Fibroblast of peridontal ligament (primary cell): ENCODE measurements at regions not wholly inside any gene's neighbourhood (a gene's known extent, or its start where the extent isn't known, plus 50 kb on each side); places are given as distances from the start of the nearest gene placed in this dataset.

Experiments
- DNase-seq: peaks from one replicate; pipeline ENCODE4 v3.0.0-alpha.2; 2010; ENCODE audit errors: extremely low read depth

DNA sequence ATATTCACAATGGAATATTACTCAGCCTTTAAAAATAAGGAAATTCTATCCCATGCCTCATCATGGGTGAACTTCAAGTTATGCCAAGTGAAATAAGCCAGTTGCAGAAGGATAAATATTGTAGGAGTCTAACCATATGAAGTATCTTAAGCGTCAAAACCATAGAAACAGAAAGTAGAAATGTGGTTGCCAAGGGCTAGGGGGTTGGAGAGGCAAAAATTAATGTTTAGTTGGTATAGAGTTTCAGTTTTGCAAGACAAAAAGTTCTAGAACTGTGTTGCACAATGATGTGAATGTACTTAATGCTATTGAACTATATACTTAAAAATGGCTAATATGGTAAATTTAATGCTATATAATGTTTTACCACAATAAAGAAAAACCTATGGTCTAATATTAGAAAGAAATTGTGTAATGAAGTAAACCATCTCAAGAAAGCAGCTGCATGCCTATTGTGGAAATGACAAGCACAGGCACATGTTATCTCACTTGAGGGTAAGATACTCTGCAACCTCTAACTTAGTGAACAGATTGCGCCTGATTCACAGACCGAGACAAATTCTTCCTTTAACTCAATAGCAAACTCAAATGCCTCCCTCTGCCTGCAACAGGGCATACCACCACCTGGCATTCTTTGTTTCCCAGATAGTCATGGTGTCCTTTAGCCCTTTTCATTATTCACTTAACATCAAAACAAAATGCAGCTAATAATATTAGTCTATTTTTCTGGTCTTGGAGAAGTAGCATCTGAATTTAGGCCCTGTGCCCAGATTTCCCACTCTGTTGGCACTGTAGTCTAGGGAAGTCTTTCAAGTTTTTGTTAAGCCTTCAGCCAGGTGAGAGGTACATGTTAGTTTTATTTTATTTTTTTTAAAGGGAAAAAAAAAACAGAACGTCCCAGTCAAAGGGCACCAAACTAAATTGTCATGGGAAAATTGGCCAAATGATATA lies 80.2 kb upstream of the ACP3 start:
- DNase-seq: no peak

DNA sequence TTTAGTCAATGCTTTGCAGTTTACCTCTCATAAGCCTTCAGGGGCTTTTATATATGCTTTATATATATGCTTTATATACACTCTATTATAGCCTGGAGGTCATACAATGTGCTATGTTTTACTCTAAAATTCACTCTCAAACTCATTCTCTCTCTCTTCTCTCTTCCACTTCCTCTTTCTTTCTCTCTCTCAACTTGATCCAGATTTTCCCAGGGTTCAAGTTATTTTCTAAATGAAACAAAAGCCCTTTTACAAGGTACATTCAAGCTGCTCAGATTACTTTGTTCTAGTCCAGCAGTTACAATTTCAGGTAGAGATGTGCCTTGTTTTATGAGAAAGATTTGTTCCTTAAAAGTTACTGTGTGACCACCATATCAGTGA lies 79.6 kb upstream of the ACP3 start:
- no peak for DNase-seq

DNA sequence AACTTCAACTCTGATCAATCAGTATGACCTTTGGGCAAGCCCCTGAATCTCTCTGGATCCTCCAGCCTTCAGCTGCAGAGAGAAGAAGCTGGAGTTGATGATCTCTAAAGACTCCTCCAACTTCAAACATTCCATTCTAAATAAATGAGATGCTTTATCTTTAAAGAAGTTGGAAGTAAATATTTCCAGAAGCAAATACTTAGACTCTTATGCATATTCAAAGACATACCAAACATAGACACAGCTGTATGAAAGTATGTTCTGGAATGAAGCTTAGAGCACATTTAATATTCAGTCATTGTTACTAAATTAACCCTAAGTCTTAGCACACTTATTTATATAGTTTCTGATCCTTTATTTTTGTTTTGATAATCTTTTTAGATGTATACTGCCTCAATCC lies 77.6 kb upstream of the ACP3 start:
- DNase-seq: no peak

DNA sequence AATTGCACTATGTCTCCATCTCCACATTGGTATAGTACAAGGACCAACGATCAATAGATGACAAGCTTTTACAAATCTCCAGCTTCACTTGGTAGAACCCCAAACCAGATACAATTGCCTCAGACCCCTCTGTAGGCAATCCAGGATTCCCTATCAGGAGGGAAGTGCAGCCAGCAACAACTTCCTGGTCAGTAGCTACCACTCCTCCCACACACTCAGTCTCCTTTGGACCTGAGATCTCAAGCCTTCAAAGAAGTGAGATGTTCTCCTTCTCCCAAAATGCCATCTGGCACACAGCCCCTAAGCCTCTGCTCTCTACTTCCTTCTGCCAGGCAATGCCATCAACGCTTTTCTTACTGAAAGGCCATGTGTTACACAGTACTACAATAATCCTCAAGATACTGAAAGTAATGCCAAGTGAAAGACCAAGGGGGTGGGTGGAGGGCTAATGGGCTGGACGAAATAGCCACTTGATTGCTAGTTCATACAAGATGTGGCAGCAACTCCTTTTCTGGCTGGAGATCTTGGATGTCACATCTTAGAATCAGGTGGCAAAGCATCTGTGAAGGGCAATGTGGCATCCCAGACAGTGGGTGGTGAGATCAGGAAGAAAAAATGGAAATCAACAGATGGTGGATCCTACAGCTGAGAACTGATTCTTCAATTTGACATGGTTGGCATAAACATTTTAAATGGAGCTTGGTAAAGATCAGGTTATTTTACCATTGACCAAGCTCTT lies 75.3 kb upstream of the ACP3 start:
- no peak for DNase-seq

DNA sequence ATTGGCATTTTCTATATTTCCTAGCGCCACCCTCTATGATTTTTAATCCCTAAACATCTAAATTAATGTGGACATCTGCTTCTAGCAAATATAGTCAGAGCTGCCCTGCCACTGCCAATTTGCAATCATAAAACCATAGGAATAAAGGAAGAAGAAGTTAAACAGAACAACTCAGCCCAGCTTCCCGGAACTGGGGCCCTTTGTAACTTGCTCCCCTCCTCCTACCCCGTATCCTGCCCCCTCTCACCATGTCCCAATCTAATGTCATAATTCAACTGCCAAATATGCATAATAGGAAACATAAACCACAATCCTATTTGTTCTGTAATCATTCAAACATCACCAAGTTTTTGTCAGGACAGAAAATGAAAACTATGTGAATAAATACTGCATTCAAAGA lies 74.4 kb upstream of the ACP3 start:
- DNase-seq: no peak

DNA sequence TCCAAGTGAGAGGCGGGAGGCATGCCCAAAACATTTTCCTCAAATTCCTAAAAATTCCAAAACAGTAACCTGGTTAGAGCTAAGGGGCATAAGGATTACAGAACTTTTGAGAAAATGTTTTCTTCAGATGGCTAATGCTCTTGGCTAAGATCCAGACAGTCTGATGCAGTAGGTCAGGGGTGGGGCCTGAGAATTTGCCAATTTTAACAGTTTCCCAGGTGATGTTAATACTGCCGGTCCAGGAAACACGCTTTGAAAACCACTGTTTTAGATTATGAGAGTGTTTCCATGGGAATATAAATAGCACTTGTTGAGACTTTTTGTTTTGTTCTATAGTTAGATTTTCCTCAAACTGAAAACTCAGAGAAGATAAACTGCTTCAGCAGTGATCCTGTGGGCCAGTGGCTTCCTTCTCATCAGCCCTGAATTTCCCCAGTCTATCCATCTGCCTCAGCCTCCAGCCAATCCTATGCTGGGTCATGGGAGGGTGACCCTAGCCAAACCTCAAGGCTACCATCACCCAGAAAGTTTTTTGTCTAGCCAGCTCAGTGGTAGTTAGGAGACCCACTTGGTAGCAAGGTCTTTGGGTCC lies 71.6 kb upstream of the ACP3 start:
- no peak for DNase-seq

DNA sequence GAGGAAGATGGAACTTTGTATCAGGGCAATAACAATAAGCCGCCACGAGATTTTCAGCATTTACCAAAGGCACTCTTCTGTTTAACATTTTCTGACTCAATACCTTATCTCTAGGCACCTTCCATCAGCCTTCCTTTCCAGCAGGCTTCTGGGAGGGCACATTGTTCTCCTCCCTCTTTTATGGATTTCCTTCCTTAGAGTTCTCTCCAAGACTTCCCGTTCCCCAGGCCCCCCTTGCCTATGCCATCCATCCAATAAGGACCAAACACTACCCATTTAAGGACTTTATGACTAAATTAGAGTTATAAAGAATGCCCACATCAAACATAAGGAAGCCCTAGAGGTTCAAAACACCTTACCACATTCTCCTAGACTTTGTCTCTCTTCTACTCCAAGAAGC lies 71.0 kb upstream of the ACP3 start:
- no peak for DNase-seq

DNA sequence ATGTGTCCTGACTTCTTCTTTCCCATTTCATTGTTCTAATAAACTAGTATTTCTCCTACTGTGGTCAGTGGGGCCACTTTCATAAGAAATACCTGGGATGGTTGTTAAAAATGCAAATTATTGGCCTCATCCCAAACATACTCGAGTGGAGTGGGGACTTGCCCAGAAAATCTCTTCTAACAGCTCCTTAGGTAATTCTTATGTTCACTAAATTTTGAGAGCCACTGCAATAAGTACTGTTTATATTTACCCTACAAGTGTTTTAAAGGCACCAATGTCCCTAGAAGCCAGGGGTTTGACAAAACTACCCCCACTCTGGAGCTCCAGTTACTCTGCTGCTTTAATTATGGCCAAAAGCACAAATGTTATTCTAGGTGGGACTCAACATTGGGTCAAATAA lies 70.0 kb upstream of the ACP3 start:
- no peak for DNase-seq

DNA sequence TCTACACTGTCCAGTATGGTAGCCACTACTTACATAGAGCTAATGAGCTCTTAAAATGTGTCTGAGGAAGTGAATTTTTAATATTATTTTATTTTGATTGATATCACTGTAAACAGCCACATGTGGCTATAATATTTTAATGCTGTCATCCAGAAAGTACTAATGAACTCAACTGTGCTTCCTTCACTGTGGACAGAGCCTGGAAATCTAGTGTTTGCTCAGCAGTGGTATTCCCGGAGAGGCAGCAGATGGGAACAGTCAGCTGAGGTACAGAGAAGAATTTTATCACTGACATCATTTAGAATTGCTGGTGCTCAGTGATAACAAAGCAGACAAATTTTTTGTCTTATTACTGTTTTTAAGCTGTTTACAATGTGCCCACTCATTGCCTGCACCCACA lies 68.7 kb upstream of the ACP3 start:
- DNase-seq: no peak

DNA sequence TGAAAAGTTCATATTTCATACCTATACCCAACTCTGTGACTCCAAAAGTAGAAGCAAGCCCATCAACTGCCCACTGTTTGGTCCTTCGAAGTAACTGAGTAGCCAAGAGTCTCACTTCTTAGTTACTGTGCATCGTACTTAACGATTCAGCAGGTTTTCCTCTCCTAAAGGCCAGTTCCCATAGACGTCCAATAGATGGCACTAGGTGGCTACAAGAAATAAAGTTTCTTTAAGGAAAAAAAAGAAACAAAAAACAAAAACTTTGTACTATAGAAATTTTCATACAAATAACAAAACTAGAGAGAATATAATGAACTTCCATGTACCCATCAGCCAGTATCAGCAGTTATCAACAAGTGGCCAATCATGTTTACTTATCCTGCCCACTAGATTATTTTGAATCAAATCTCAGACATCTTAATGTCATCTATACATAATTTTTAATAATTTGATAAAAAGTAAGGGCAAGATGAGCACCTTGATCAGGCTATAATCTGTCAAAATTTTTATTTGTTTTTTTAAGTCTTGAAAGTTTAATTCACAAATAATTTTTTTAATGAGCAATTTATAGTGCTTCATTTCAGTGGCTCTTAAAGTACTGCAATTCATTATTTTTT lies 63.8 kb upstream of the ACP3 start:
- DNase-seq: peak; percentile 87

DNA sequence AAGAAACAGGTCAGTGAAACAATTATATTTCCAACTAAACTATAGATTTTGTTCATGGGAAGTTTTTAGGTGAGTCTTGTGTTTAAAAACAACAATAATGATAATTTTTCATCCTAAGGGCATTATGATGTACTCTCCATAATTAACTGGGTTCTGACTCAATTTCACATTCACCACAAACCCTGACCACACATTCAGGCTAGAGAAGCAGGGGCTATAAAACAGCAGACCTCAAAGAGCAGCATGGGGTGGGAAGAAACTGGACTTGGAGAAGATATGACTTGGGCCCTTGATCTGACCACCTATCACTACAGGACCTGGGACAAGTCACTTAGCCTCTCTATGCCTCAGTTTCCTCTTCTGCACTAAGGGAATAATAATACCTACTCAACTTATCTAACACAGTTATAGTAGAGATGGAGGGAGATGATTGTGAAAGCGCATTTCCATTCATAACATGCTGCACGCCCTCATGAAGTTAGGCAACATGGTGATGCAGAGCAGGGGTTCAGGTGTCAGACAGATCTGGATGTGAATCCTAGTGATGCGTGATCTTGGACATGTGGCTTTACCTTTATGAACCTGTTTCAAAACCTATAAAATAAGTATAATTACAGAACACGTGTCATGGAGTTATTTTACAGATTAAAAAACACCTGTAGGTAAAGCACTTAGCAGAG lies 63.0 kb upstream of the ACP3 start:
- peak; percentile 12 for DNase-seq

DNA sequence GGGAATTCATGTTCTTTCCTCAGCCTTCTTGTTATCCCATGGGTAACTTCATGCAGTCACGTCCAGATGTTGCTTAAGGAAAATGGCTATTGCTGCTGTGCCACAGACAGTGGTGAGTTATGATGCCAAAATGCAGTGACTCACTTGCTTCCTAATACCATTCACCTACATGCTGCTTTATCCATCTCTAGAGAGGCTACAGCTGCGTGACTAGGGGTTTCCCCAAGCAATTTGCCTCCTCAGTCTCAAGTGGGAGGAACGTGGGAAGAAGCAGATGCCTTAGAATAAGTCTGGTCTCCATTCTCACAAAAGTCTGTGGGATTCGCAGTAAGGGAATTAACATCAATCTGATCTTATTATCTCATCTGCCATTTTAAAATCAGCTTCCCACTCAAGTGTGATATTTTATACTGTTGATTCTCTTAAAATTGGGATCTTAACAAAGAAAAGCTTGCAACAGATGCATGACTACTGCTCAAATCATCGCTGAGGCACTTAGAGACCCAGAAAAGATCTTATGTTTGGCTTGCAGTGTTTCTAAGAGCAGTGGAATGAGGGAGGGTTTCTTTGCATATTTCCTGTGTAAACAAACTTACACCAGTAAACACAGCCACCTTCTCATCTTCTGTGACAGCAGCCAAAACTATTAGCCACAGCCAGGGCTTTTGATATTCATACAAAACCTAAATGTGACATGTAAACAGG lies 62.0 kb upstream of the ACP3 start:
- DNase-seq: peak; percentile 80

DNA sequence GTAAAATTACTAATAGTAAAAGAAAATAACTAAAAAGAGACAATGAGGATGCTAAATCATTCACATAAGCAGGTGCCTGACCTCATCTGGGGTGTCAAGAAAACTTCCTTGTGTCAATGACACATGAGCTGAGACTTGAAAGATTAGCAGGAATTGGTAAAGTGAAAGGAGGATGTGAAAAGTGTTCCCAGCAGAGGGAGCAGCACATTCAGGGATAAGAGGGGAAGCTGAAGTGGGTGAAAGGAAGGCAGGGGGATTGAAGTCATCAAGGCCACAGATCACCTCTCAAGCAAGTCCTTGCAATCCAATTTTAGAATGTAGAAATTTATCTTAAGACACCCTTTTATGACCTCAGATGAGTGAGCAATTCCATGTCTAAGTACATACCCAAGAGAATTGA lies 60.2 kb upstream of the ACP3 start:
- peak; percentile 65 for DNase-seq

DNA sequence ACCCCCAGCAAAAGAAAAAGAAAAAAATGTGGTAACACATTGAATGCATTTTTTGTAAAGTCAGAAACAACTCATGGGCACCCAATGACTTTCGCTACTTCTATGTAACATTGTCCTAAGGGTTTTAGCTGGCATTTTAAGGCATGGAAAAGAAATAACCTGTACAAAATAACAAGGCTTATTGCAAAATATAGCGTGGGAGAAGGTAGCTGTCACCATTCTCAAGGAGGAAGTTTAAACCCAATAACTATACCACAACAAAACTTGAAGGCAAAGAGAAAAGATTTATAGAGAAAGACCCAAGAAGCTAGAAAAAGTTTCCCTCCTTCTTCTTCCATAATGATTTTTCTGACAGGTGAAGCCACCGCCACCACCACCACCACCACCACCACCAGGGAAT lies 55.7 kb upstream of the ACP3 start:
- DNase-seq: no peak

DNA sequence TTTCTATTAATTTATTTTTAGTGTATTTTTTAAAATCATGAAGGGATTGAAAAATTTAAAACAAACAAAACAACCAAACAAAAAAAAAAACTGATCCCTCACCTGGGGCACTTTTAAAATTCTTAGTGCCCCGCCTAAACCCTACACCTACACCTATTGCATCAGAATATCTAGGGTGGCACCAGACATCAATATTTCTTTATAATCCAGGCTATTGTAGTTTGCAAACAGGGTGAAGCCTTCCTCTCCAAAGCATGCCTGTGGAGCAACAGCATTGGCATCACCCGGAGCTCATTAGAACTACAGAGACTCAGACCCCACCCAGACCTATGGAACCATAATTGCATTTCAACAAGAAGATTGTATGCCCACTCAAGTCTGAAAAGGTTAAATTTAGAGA lies 54.9 kb upstream of the ACP3 start:
- DNase-seq: no peak

DNA sequence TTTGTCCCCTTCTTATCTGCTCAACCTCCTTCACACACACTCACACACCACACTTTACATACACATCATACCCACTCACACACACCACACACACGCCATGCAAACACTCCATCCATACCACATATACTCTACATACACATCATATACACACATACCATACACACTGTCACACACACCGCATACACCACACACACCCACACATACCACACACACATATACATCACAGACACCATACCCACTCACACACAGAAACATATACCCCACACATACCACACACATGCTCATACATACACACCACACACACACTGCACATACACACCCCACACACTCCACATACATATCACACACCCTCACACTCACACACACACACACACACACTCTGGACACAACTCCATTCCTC lies 54.3 kb upstream of the ACP3 start:
- no peak for DNase-seq

DNA sequence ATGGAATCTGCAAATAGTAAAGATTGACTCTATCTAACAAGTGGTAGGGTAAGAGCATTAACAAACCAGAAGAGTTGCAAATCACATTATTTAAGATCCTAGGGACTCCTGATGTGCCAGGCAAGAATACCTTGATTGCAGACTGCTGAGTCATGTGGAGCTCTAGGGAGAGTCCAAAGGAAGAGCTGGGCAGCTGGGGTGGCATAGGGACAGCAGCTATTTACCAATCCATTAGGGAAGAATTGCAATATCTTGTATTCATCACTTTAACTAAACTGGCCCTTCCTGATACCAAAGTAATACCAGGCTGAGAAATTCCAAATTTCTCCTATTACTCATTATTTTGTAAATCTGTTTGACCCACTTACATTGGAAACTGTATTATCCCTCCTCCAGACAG lies 52.2 kb upstream of the ACP3 start:
- DNase-seq: no peak

DNA sequence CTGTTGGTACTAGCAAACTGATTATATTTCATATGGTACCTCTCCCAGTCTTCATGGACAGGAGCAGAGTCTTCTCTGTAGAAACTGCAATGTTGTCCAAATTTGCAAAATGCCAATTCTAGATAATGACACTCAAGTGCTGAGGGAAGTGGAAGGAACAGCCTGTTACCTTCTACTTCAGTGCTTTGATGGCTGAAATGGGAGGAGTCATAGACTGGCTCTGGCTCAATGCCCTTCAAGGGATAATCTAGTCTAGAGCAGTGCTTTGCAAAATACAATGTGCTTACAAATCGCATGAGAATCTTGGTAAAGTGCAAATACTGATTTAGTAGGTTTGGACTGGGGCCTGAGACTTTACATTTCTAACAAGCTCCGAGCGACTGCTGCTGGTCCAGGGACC lies 51.7 kb upstream of the ACP3 start:
- DNase-seq: no peak

DNA sequence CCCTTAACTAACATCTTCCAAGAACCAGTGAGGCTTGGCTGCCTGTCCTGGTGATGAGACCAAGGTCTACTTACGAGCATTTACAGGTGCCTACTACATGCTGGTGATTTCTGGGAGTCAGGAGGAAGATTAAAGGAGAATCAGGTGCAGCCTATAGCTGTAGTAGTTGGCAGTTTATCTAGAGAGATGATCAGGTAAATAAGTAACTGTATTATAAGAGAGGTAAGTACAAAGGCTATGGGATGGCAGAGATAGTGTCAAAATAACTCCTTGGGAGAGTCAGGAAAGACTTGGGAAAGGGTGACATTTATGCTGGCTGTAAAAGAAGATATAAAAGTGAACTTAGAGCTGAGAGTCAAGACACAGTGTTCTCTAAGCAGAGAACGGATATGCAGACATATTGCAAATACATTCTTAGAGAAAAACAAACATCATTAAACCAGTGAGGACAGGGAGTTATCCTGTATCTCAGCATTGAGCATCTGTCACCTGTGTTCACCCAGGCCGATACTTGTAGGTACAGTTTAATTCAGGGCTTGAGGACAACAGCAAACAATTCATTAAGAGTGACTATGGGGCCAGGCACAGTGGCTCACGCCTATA lies 49.7 kb upstream of the ACP3 start:
- DNase-seq: no peak
